GM12878 (cell line): ENCODE measurements at regions not wholly inside any gene's neighbourhood (a gene's known extent, or its start where the extent isn't known, plus 50 kb on each side); places are given as distances from the start of the nearest gene placed in this dataset.

Source experiments
- CHD2 ChIP-seq: IDR thresholded peaks from 2 replicates; pipeline ENCODE4 v1.6.1; 2011; ENCODE audit warnings: low read depth, low read length, improper control_type of control experiment, borderline replicate concordance
- E2F4 ChIP-seq: IDR thresholded peaks from 2 replicates; pipeline ENCODE4 v1.6.1; 2012; ENCODE audit warnings: low read depth, low read length, improper control_type of control experiment
- FOXK2 ChIP-seq: fragments of 450-650 bp; IDR thresholded peaks from 2 replicates; pipeline ENCODE4 v1.6.1; 2017; ENCODE audit warnings: mild to moderate bottlenecking, moderate library complexity
- FOXM1 ChIP-seq: IDR thresholded peaks from 2 replicates; pipeline ENCODE4 v1.6.1; 2012; ENCODE audit warnings: low read depth, mild to moderate bottlenecking, inconsistent platforms, low read length, moderate library complexity
- IRF5 ChIP-seq: fragments of 450-650 bp; IDR thresholded peaks from 2 replicates; pipeline ENCODE4 v1.6.1; 2017; ENCODE audit warnings: borderline replicate concordance
- MAX ChIP-seq: IDR thresholded peaks from 2 replicates; pipeline ENCODE4 v1.6.1; 2012; ENCODE audit warnings: low read depth, low read length, improper control_type of control experiment
- MLLT1 ChIP-seq: fragments of 450-650 bp; IDR thresholded peaks from 2 replicates; pipeline ENCODE4 v1.6.1; 2016; ENCODE audit warnings: mild to moderate bottlenecking
- MTA2 ChIP-seq: fragments of 450-650 bp; IDR thresholded peaks from 2 replicates; pipeline ENCODE4 v1.6.1; 2016; ENCODE audit warnings: low read depth, mild to moderate bottlenecking, moderate library complexity
- MXI1 ChIP-seq: fragments of 150-350 bp; IDR thresholded peaks from 2 replicates; pipeline ENCODE4 v1.6.1; 2011; ENCODE audit warnings: low read depth, mild to moderate bottlenecking, inconsistent platforms, low read length, improper control_type of control experiment
- MYB ChIP-seq: fragments of 150-350 bp; IDR thresholded peaks from 2 replicates; pipeline ENCODE4 v1.6.1; 2014; ENCODE audit warnings: mild to moderate bottlenecking, low read depth, low read length, borderline replicate concordance
- PAX8 ChIP-seq: fragments of 450-650 bp; IDR thresholded peaks from 2 replicates; pipeline ENCODE4 v1.6.1; 2017; ENCODE audit warnings: mild to moderate bottlenecking, moderate library complexity
- POU2F2 ChIP-seq: IDR thresholded peaks from 3 replicates; pipeline ENCODE4 v1.6.1; 2011; ENCODE audit warnings: low read depth, mild to moderate bottlenecking, low read length, borderline replicate concordance
- RAD21 ChIP-seq: IDR thresholded peaks from 2 replicates; pipeline ENCODE4 v1.6.1; 2011; ENCODE audit warnings: mild to moderate bottlenecking, low read depth, low read length, moderate library complexity; ENCODE audit not compliant: insufficient read depth
- RBBP5 ChIP-seq: fragments of 200-600 bp; sonication (generic); conservative IDR thresholded peaks from 2 replicates; pipeline ENCODE4 v1.6.1; 2016
- RELB ChIP-seq: fragments of 450-650 bp; IDR thresholded peaks from 2 replicates; pipeline ENCODE4 v1.6.1; 2017; ENCODE audit warnings: low read depth, mild to moderate bottlenecking, moderate library complexity
- REST ChIP-seq: IDR thresholded peaks from 2 replicates; pipeline ENCODE4 v1.6.1; 2012; ENCODE audit warnings: mild to moderate bottlenecking, low read depth, low read length
- SMAD5 ChIP-seq: IDR thresholded peaks from 2 replicates; pipeline ENCODE4 v1.6.1; 2016; ENCODE audit warnings: antibody characterized with exemption, low read depth
- TBL1XR1 ChIP-seq: IDR thresholded peaks from 2 replicates; pipeline ENCODE4 v1.6.1; 2012; ENCODE audit warnings: low read depth, low read length, improper control_type of control experiment
- TCF7 ChIP-seq: IDR thresholded peaks from 2 replicates; pipeline ENCODE4 v1.6.1; 2014; ENCODE audit warnings: antibody characterized with exemption, borderline replicate concordance

- TF ChIP-seq IRF5, result no peak
- TF ChIP-seq MXI1, result no peak
- TF ChIP-seq TBL1XR1, result no peak
- no peak for TF ChIP-seq MAX
- no peak for TF ChIP-seq SMAD5
- TF ChIP-seq MYB, result no peak
- TF ChIP-seq TCF7, result peak; percentile 84; the same call in 1 of the 2 replicates
- TF ChIP-seq POU2F2, result no peak
- no peak for TF ChIP-seq FOXK2
- no peak for TF ChIP-seq RBBP5
- TF ChIP-seq RELB, result peak; percentile 65; the same call in 1 of the 2 replicates
- TF ChIP-seq MLLT1, result no peak
- no peak for TF ChIP-seq CHD2
- peak; percentile 81; the same call in 1 of the 2 replicates for TF ChIP-seq FOXM1
- TF ChIP-seq PAX8, result no peak
- no peak for TF ChIP-seq RAD21
- TF ChIP-seq MTA2, result peak; percentile 51; the same call in 1 of the 2 replicates
- no peak for TF ChIP-seq REST
- TF ChIP-seq E2F4, result no peak
Measured at GRCh38 chr3:72426618-72427397, 421.4 kb downstream of the SHQ1 start (continued).
